DOHH2 (cell line): ENCODE measurements at regions not wholly inside any gene's neighbourhood (a gene's known extent, or its start where the extent isn't known, plus 50 kb on each side); places are given as distances from the start of the nearest gene placed in this dataset.

Experiments
- H3F3A ChIP-seq: fragments of 200-600 bp; sonication (generic), shearing (Covaris generic); 2 replicates; pipeline ENCODE4 v1.6.0; 2016; ENCODE audit warnings: antibody characterized with exemption, mild to moderate bottlenecking; ENCODE audit not compliant: control insufficient read depth, insufficient read depth
- H3K27ac ChIP-seq: fragments of 200-600 bp; sonication (generic); 2 replicates; pipeline ENCODE4 v1.5.1; 2014; ENCODE audit warnings: low read depth, mild to moderate bottlenecking, low read length, moderate library complexity
- H3K27me3 ChIP-seq: fragments of 200-600 bp; sonication (generic); 2 replicates; pipeline ENCODE4 v1.6.1; 2014; ENCODE audit warnings: mild to moderate bottlenecking, low read length, mixed read lengths; ENCODE audit not compliant: control insufficient read depth
- H3K36me3 ChIP-seq: fragments of 200-600 bp; sonication (generic); 2 replicates; pipeline ENCODE4 v1.6.1; 2014; ENCODE audit warnings: mild to moderate bottlenecking, low read length, moderate library complexity, mixed read lengths; ENCODE audit not compliant: control insufficient read depth
- H3K4me1 ChIP-seq: fragments of 200-600 bp; sonication (generic); 2 replicates; pipeline ENCODE4 v1.6.1; 2014; ENCODE audit warnings: mild to moderate bottlenecking, low read length, mixed read lengths; ENCODE audit not compliant: control insufficient read depth
- H3K4me2 ChIP-seq: fragments of 200-600 bp; sonication (generic); 2 replicates; pipeline ENCODE4 v1.6.0; 2014; ENCODE audit warnings: mild to moderate bottlenecking, low read length, moderate library complexity
- H3K4me3 ChIP-seq: fragments of 200-600 bp; sonication (generic); 2 replicates; pipeline ENCODE4 v1.5.1; 2014; ENCODE audit warnings: mild to moderate bottlenecking, low read length, mixed read lengths
- H3K79me2 ChIP-seq: fragments of 200-600 bp; sonication (generic); 2 replicates; pipeline ENCODE4 v1.6.1; 2014; ENCODE audit warnings: mild to moderate bottlenecking, low read length, mixed read lengths; ENCODE audit not compliant: control insufficient read depth
- H3K9me2 ChIP-seq: fragments of 200-600 bp; sonication (generic); replicated peaks from 2 replicates; pipeline ENCODE4 v1.6.1; 2014; ENCODE audit warnings: mild to moderate bottlenecking, low read length, mixed read lengths; ENCODE audit not compliant: control insufficient read depth
- H3K9me3 ChIP-seq: fragments of 200-600 bp; sonication (generic); 2 replicates; pipeline ENCODE4 v1.6.1; 2014; ENCODE audit warnings: antibody characterized with exemption, low read length, mixed read lengths; ENCODE audit not compliant: control insufficient read depth, insufficient read depth
- H4K20me1 ChIP-seq: fragments of 200-600 bp; sonication (generic); 2 replicates; pipeline ENCODE4 v1.6.0; 2014; ENCODE audit warnings: low read depth, mild to moderate bottlenecking, antibody characterized with exemption, low read length, moderate library complexity; ENCODE audit not compliant: control insufficient read depth, insufficient read depth
- CTCF ChIP-seq: fragments of 200-600 bp; sonication (generic); IDR thresholded peaks from one replicate; pipeline ENCODE4 v1.5.1; 2014; ENCODE audit warnings: antibody characterized with exemption, mild to moderate bottlenecking, low read depth, low read length; ENCODE audit not compliant: poor library complexity, severe bottlenecking
- EZH2phosphoT487 ChIP-seq: fragments of 200-600 bp; sonication (generic); IDR thresholded peaks from 2 replicates; pipeline ENCODE4 v1.6.1; 2017; ENCODE audit warnings: borderline replicate concordance, mild to moderate bottlenecking, antibody characterized with exemption, low read length, moderate library complexity, mixed read lengths

DNA sequence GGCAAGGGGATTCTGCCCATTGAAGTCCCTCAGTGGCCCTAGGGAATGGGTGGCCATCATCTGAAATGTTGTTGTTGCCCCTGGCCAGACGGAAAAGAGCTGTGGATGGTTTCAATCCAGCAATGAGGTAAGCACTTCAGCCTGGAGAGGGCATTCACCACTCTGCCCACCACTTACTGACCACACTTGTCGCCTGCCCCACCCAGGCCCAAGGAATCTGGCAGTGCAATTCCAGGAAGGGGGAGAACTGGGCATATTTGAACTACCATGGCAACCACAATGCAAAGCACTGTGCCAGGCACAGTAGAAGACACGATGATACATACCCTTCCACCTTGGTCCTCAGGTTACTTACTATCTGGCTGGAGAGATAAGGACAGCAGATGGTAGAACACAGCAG, 161.6 kb downstream of the PDGFRA start:
- H3K9me2 ChIP-seq = no peaks in the 10 kb centered on the region
- no peaks in the 10 kb centered on the region for H3K79me2 ChIP-seq
- no peaks in the 10 kb centered on the region for H3K27me3 ChIP-seq
- TF ChIP-seq EZH2phosphoT487 (no peak), CTCF (no peak)
- H3K27ac ChIP-seq = no peak overlapping the region
- H4K20me1 ChIP-seq = no peaks in the 10 kb centered on the region
- H3K4me3 ChIP-seq = no peak overlapping the region
- no peaks in the 10 kb centered on the region for H3K4me1 ChIP-seq
- H3F3A ChIP-seq = no peaks in the 10 kb centered on the region
- H3K4me2 ChIP-seq = no peak overlapping the region
- H3K9me3 ChIP-seq = no peaks in the 10 kb centered on the region
- no peaks in the 10 kb centered on the region for H3K36me3 ChIP-seq

- H3K4me2 ChIP-seq = no peak overlapping the region
- H3K27ac ChIP-seq = no peak overlapping the region
- TF ChIP-seq CTCF (no peak), EZH2phosphoT487 (no peak)
- H3K4me1 ChIP-seq = no peaks in the 10 kb centered on the region
- H3K9me3 ChIP-seq = no peaks in the 10 kb centered on the region
- H3K79me2 ChIP-seq = no peaks in the 10 kb centered on the region
- no peaks in the 10 kb centered on the region for H3K27me3 ChIP-seq
- H4K20me1 ChIP-seq = no peaks in the 10 kb centered on the region
- no peak overlapping the region for H3K4me3 ChIP-seq
- no peaks in the 10 kb centered on the region for H3K36me3 ChIP-seq
- no peaks in the 10 kb centered on the region for H3K9me2 ChIP-seq
- no peaks in the 10 kb centered on the region for H3F3A ChIP-seq
Observed at GRCh38 chr4:54391104-54391503, 162.0 kb downstream of the PDGFRA start.

- Histone ChIP-seq H4K20me1 (no peaks in the 10 kb centered on the region), H3K79me2 (no peaks in the 10 kb centered on the region), H3K27me3 (no peaks in the 10 kb centered on the region), H3K4me3 (no peak overlapping the region), H3K4me2 (no peak overlapping the region), H3K9me2 (no peaks in the 10 kb centered on the region), H3K36me3 (no peaks in the 10 kb centered on the region), H3K9me3 (no peaks in the 10 kb centered on the region), H3K27ac (no peak overlapping the region), H3F3A (no peaks in the 10 kb centered on the region), H3K4me1 (no peaks in the 10 kb centered on the region)
- TF ChIP-seq CTCF (no peak), EZH2phosphoT487 (no peak)
Observed at GRCh38 chr4:54392479-54392878, 163.4 kb downstream of the PDGFRA start.

DNA sequence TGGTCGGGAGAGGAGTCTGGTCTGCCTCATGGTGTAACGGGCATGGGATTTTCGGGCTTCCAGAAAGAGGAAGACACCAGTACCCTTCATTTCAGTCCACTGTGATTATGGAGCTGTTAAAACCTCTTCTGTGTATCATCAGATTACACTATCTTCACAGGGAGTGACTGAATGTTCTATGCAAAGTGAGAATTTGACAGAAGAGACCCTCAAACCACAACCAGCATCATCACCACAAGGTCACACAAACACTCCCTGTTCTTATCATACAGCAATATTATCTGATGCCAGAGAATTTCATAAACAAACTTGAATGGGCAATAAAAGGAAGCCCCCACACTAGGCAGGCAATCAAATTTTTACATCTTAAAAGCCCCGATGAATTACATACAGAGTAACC, 164.2 kb downstream of the PDGFRA start:
- Histone ChIP-seq H3K36me3 (no peaks in the 10 kb centered on the region), H3F3A (no peaks in the 10 kb centered on the region), H3K4me2 (no peak overlapping the region), H4K20me1 (no peaks in the 10 kb centered on the region), H3K79me2 (no peaks in the 10 kb centered on the region), H3K4me1 (no peaks in the 10 kb centered on the region), H3K4me3 (no peak overlapping the region), H3K9me2 (no peaks in the 10 kb centered on the region), H3K27me3 (no peaks in the 10 kb centered on the region), H3K9me3 (no peaks in the 10 kb centered on the region), H3K27ac (no peak overlapping the region)
- no peak for TF ChIP-seq EZH2phosphoT487
- TF ChIP-seq CTCF = no peak
